HG02943 (cell line): ENCODE measurements at regions not wholly inside any gene's neighbourhood (a gene's known extent, or its start where the extent isn't known, plus 50 kb on each side); places are given as distances from the start of the nearest gene placed in this dataset.
"Not testable (repeated sequence)": the region's sequence is repeated elsewhere in the genome, so short reads cannot be mapped to it uniquely, and the experiment has no call there.

Experiments
- ATAC-seq: cut with Tn5 transposase; IDR thresholded peaks from one replicate; pipeline ENCODE4 v1.9.1; 2021; ENCODE audit warnings: mild to moderate bottlenecking, low read depth, moderate library complexity; ENCODE audit not compliant: unreplicated experiment

DNA sequence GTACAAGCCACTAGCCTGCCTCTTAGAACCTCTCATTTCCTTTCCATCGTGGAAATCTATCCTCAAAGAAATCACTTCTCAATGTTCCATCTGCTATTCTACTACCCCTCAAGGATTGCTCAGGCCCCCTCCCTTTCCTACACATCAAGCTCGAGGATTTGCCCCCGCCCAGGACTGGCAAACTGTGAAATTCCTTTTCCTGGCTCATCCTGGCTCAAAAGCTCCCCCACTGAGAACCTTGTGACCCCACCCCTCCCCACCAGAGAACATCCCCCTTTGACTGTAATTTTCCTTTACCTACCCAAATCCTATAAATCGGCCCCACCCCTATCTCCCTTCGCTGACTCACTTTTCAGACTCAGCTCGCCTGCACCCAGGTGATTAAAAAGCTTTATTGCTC is 1103.3 kb upstream of the FAM98A start:
- ATAC-seq, result not testable (repeated sequence)

DNA sequence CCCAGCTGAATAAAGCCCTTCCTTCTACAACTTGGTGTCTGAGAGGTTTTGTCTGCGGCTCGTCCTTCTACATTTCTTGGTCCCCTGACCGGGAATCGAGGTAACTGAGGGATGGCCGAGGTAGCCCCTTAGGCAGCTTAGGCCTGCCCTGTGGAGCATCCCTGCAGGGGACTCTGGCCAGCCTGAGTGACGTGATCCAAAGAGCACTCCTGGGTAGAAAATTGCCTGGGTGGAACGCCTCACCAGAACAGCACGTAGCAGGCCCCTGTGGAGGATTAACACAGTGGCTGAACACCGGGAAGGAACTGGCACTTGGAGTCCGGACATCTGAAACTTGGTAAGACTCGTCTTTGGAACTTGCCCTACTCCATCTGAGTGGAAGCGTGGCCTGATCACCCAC is 1078.5 kb upstream of the FAM98A start:
- not testable (repeated sequence) for ATAC-seq

DNA sequence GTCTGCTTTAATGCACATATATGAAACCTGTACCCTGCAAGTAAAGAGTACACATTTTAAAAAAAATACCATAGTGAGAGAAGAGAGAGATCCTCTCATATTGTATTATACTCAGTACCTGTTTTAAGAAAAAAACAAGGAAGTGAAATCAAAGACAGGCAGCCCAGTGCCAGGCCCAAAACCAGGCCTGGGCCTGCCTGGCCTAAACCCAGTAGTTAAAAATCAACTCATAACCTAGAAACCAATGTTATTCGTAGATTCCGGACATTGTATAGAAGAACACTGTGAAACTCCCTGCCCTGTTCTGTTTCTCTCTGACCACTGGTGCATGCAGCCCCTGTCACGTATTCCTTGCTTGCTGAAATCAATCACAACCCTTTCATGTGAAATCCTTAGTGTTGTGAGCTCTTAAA is 1078.0 kb upstream of the FAM98A start:
- peak; percentile 70 for ATAC-seq

DNA sequence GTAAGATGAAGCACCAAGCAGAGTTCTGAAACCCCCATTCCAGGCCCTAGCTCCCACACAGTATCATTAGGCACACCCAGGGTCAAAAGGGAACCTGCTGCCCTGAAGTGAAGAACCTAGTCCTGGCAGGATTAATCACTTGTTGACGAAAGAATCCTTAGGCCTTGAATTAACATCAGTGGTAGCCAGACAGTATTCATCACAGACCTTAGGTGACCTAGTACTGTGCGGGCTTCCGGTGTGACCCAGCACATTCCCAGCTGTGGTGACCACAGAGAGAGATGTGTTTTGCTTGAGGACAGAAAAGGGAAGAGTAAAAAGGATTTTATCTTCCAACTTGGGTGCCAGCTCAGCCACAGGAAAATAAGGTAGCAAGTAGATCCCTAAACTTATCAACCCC is 1071.4 kb upstream of the FAM98A start:
- no peak for ATAC-seq

DNA sequence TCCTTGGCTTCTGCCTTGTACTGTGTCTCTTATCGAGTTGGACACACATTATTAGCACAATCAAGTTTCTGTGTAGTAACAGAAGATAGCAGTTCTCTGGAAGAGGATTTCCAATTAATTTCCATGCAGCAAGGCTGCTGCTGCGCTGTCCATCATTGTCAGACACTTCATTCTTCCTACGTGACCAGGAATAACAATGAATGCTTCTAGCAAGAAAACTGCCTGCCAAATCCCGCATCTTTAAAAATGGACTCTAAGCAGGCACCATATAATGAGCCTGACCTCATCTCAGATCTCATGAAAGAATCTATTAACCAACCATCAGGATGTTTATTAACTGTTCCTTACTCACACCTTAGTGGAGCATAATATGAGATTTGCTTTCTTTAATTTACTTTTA is 1067.7 kb upstream of the FAM98A start:
- ATAC-seq, result no peak

DNA sequence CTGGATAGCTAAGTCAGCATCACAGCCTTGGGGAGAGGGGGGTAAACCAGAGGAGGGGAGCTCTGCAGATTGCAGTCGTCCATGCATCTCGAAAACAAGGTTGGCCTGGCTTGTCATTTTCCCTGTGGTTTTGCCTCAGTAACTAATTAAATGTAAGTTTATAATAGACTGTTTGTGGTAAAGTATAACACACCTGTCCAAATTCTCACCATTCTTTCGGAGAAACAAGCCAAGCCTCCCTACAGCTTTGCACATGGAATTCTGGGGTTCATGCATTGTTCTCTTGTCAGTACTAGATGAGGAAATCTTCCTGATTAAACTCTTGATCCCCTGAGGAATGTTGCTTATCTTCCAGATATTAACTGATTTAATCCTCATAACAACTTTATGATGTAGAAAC is 1065.2 kb upstream of the FAM98A start:
- ATAC-seq, result no peak

DNA sequence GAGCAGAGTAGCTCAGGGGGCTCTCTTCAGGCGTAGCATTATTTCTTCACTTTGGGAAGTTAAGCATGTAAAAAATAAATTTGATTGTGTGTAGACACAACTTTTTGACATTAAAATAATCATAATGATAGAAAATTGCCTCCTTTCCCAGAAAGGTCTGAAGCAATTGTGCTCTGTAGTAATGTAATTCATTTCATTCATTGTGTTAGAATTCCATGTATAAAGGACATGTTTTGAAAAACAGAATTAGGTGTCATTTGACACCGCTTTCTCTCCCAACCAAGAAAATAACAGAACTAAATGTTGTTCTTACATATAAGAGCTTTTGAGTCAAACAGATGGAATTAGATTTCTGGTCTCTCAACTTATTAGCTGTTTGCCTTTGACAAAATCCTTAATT is 1064.2 kb upstream of the FAM98A start:
- no peak for ATAC-seq

DNA sequence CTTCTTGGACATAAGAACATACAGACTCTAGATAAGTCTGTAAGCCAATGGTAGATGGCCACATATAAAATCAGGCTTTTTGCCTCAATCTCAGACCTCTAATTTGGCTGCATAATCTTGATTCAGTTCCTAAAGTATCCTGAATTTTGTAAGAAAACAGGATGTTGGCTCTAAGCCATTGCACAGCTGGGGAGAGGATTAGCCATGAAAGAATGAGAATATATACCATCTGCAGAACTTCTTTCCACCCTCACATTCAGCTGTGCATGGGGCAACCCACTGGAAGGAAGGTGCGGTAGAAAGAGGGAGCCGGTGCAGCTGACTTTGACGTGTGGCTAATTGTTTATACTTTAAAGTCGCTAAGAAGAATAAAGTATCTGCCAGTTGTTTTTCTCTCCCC is 1061.6 kb upstream of the FAM98A start:
- ATAC-seq, result no peak

DNA sequence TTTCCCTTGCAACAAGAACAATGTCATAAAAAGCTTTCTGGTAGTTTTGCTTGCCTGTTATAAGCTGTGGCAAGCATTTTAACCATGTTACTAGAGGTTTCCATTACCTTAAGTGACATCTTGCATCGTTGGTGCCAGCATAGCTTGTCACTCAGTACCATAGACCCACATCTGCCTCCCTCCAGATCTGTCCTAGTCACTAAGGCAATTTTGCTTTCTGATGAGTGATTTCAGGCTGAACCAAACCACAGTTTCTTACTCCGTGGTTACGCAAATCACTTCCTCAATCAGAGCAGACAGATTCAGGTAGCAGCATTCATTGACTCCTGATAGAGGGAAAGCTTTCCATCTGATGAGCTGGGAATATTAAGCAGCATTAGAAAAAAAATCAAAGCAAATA is 1057.5 kb upstream of the FAM98A start:
- ATAC-seq, result peak; percentile 94

DNA sequence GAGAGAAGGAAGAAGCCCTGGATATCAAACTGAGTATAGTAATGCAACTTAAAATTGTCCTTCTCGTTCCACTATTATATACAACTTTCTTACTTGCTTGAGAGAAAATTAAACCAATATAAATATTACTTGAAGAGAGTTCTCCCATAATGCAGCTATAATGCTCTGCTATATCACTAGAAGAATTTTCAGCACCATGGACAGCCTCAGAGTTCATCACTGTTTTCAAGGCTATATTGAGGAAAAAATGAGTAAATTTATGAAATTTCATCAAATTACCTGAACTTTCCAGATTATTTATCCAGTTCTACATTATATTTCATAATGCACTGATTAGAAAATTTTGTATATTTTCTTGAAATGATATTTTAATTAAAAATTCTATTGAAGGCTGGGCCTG is 1053.5 kb upstream of the FAM98A start:
- no peak for ATAC-seq

DNA sequence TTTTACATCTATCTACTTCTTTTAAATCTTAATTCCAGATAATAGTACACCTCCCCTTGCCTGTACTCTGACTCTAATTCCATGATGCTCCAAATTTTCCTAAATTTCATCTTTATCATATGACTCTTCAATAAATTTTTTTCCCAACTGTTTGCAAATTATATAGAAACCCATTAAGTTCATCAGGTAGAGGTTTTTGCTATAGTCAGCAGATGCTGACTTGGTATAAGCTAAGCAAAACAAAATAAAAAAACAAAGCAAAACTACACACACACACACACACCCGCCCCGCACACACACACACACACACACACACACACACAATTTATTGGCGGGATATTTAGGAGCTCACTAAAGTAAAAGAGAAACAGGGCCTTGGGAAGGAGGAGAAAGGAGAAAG is 1047.8 kb upstream of the FAM98A start:
- ATAC-seq, result no peak

DNA sequence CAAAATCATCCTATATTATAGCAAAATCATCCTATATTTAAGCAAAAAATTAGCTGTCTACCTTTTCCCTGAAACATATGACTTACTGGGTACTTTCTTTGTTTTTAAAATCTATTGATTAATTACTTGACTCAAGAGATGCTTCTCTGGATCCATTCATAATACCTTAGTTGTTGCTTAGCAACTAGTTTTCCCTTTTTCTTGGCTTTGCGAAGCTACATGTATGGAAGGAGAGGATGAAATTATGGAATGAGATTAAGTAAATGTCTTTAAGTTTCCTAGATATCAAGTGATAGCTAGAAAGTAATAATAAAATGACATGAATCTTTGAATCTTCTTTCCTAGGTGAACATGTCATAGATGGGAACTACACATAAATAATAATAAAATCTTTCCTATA is 1033.2 kb upstream of the FAM98A start:
- no peak for ATAC-seq

DNA sequence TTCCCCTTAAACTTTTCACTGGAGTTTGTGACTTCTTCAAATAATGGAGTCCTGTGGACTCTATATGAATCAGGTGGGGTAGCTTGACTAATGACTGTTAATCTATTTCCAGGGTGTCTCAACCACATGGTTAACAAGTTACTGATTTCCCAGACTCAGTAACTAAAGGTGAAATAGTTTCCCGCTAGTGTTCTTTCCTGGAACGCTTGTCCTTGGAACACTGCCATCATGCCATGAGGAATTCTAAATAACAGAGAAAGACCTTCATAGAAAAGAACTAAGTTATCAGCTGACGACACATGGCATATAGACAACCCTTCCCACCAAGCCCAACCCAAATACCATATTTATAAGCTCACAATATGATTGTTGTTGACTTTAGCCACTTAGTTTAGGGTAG is 1027.9 kb upstream of the FAM98A start:
- no peak for ATAC-seq

DNA sequence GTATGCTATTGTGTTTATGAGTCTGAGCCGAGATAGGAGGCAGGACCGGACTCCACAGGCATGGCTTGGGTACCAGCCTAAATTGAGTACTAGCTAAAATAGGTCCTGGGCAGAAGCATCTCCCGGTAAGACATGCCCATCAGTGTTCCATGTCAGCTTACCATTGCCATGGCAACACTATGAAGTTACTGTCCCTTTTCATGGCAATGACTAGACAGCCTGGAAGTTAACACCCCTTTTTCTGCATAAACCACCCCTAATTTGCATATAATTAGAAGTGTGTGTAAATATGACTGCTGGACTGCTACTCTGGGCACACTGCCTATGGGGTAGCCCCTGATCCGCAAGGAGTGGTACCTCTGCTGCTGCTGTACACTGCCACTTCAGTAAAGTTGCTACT is 1005.1 kb upstream of the FAM98A start:
- ATAC-seq, result no peak

DNA sequence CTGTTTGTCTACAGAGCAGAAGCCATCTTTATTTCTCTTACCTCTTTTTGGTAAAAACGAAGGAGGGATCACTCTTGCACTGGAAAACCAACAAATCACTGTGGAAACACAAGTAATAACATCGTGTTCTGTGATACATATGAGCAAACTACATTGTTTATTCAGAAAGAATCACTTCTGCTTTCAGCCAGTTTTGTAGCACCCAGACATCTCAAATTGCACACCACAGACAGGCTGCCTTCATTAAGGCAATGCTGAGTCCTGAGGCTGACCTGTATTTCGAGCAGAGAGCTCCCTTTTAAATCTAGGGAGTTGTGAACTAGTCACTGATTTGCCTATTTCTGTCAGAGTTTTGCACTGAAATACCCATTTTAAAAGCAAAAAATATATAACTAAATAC is 1003.2 kb upstream of the FAM98A start:
- ATAC-seq, result no peak

DNA sequence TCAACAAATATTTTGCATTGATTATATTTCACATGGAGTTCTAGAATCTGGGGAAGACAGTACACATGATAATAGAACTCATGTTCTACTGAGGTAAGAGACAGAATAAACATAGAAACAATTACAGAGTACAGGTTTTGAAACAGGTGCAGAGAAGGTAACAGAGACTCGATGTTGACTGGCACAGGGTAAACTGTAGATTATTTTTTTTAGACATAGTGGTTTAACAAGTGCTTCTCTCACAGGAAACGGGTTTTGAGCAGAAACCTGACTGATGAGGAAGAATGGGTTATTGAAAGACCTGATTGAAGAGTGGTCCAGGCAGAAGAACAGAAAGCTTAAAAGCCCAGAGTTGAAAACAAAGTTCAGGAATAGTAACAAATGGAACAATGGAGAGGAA is 1002.5 kb upstream of the FAM98A start:
- no peak for ATAC-seq

DNA sequence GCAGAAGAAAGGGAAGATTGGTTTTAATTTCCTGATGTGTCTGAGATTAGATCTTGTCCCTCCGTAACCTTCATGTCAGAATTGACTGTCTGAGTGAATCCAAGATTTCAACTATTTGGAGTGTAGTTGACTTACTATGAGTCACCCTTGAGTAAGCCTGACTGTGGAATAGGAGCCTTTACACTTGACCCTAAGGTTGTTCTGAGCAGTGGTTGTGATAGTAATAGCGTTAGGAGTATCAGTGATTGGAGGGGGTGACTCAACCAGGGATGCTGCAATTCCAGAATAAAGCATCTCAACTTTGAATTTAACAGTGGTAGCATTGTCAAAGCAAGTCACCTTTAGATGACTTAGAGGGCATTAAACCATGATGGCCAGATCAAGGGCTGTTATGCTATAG is 979.5 kb upstream of the FAM98A start:
- ATAC-seq, result no peak

DNA sequence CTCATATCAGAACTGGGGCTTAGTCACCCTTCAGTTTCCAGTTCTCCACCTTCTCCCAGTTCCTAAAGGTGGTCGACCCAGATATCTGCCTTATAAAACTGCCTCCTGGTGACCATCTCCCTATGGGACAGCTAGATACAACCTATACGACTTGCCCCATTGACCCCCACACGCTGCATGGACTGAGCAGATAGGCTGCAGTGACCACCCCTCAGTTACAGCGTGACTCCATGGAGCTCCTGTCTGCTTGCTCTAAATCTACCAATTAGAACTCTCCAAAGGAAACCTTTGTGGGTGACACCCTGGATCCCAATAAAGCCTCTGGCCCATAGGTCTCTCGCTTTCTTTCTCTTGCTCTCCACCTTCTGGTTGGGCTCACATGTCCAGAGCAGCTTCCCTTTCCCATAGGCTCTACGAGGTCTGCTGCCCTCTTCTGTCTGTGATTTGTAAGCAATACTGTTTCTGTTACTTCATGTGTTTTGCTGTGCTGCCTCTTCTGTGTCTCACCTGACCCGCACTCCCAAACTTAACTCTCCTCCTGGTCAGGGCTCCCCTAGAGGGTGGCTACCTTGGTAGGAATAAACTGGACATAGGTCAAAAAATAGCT is 971.3 kb upstream of the FAM98A start:
- ATAC-seq, result no peak

DNA sequence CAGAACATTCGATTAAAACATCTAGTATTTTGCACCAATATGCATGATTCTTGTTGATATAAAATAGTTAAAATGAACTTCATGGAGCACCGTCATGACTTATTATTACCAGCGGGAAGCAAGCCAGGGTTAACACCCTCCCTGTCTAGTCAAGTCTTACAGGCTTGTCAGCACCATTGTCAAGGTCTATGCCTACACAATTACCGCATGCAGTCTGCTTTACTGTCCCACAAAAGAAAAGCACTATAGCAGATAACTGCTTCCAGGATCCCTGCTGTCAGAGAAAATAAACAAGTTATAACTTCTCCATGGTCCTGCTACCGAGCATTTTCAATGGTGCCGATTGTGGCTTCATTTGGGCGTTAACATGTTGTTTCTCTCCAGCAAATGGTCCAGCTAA is 968.0 kb upstream of the FAM98A start:
- no peak for ATAC-seq

DNA sequence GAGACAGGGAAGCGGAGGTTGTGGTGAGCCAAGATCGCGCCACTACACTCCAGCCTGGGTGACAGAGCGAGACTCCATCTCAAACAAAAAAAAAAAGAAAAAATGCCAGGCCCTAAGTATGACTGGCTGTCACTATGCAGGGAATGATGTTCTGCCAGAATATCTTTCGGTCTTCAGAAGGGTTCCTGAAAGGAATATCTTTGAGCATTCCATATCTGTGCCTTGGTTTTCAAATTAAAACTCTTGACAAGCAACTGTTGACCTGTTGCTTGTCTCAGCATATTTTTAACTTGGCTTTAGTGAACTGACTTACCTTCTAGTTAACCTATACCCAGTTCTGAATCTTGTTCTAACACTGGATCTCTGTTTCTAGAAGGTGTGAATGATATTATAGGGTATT is 953.2 kb upstream of the FAM98A start:
- ATAC-seq, result no peak

DNA sequence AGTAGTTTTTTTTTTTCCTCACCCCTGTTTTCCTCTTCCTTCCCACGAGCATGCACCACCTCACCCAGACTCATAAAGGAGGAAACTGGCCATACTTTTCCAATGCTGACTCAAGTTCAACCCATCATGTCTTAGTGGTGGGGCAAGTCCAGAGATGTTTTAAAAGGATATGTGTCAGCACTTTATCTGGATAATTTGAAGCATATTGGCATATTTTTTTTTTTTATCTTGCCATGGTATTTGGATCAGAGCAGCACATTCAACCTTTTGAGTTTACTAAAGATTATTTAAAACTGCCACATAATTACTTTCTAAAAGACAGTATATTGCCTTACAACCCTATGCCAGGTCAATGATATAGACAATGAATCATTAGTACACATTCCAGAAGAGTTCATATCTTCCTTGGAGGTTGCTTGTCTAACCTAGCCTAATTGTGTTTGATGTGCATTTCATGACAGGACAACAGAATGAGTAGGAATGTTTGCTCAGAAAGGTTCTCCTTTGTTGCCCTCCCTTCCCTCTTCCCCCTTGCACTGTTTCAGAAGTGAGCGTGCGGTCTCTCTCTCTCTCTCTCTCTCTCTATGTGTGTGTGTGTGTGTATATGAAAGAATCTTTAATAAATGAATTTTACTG is 950.7 kb upstream of the FAM98A start:
- ATAC-seq, result no peak

DNA sequence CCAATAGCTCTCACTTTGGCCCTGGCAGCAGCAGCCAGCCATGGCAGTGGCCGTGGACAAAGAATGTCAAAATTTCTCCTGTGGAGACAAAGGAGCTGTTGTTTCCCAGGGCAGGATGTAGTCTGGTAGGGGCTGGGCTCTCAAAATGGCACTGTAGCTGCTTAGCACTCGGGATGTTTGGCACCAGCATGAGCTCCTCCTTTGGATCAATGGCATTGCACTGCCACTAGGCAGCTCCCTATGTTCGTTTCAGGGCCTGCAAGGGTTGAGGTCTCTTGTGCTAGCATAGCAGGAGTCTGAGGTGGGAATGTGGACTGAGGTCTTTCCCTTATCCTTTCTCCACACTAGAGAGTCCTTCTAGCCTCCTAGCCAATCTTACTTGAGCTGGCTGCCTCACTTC is 948.8 kb upstream of the FAM98A start:
- ATAC-seq, result no peak

DNA sequence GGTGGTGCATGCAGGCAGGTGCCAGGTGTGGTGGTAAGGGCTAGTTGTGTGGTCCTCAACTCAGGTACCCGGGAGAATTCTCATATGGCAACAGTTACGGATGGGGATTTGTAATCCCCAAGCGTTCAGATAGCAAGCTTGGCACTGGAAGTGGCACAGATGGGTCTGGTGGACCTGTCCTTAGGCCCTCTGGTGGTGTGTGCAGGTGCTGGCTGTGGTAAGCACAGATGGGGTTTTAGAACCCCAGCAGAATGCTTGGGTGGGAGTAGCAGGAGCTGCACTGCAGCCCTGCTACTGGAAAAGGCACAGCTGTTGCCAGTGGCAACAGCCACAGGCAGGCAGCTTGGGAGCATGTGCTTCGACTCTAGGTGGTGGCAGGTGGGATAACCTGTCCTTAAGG is 948.2 kb upstream of the FAM98A start:
- ATAC-seq, result no peak
